ENCODE measurements at regions not wholly inside any gene's neighbourhood (a gene's known extent, or its start where the extent isn't known, plus 50 kb on each side); places are given as distances from the start of the nearest gene placed in this dataset.

GRCh38 chr9:26263478-26263877, 585.2 kb upstream of the TUSC1 start:
- no peak for TF ChIP-seq CTCF (IDR thresholded peaks at IDR 0.05; ENCODE audit: borderline replicate concordance, insufficient read depth, low read depth, low read length)
- no peak overlapping the region for H3K4me3 ChIP-seq (ENCODE audit: low read depth, low read length)

DNA sequence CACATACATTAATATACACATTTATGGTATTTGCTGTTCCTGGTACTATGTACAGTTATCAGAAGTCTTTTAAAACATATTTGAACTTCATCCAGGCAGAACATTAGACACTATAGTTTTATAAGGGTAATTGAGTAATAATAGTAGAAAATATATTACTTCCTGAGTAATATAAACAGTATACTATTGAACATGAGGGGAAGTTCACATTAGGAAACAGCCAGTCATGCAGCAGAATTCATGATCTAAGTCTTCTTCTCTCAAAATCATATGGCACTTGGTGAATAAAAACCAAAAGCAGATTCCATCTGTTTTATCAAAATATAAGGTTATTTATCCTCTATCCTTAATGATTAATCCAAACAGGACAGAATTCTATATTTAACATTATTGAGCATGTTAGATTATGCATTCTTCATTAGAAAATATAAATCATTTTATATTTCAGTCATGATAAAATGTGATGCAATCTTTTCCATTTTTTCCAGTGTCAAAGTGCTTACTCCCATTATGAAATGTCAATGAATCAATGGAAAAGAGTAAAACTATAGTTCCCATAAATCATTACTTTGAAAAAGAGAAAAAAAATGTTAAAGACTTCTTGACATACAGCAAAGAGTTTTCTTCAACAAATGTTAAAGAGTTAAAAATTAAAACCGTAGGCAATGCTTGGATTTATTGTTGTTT, 584.3 kb upstream of the TUSC1 start:
- no peak overlapping the region for H3K4me3 ChIP-seq (ENCODE audit: low read depth, low read length)
- no peak for TF ChIP-seq CTCF (IDR thresholded peaks at IDR 0.05; ENCODE audit: borderline replicate concordance, insufficient read depth, low read depth, low read length)

DNA sequence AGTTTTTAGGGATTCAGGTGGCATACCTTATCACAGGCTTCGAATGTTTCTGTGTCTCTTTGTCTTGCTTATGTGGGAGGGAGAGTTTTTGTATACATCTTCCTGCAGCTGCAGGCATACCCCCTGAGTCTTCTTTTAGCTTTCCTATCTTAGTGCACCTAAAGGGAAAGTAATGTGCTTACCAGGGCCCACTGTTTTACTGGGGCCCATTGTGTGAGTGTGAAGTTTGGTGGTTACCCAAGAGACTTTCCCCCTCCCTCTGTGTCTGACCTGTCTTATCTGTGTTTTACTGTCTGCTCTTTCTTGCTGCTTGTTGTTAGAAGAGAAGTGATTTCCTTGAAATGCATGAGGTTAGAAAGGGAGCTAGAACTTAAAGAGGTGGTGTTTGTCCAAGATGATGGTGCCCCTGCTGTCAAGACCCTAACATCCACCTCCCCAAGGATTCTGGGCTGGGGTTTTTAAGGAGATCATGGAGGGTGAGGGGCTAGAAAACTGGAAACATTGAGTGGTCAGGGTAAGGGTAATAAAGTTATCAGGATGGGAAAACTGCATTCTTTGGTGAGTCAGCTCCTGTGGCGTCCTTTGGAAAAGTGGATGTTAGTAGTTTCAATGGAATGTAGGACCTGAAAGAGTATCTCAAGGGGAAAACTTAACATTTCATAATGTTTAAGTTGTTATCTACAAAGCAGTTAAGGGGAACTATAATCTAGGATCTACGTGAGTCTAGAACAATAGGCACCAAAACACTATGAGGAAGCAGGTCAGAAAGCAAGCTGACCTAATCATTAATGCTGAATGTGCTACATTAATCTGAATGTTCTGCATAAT, 583.5 kb upstream of the TUSC1 start:
- no peak for TF ChIP-seq CTCF (IDR thresholded peaks at IDR 0.05; ENCODE audit: borderline replicate concordance, insufficient read depth, low read depth, low read length)
- H3K4me3 ChIP-seq (ENCODE audit: low read depth, low read length): no peak overlapping the region

GRCh38 chr9:26260238-26260637, 582.0 kb upstream of the TUSC1 start:
- no peak for TF ChIP-seq CTCF (IDR thresholded peaks at IDR 0.05; ENCODE audit: borderline replicate concordance, insufficient read depth, low read depth, low read length)
- no peak overlapping the region for H3K4me3 ChIP-seq (ENCODE audit: low read depth, low read length)

DNA sequence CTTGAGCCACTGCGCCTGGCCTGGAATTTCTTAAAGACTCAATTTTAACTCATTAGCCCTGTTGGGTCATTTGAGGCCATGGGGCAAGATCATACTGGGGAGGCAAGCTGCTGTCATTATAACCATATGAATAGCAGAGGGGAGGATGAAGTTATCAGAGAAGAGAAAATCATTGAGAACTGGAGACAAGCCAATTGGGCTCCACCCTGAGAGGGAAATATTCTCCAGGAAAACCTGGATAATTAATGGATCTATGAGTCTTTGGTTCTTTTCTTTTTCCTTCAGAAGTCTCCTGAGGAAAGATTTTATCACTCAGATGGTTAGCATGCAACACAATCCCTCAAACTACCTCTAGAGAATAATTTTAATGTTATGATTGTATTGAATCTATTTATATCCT, 569.6 kb upstream of the TUSC1 start:
- no peak for TF ChIP-seq CTCF (IDR thresholded peaks at IDR 0.05; ENCODE audit: borderline replicate concordance, insufficient read depth, low read depth, low read length)

GRCh38 chr9:26244661-26245451, 566.6 kb upstream of the TUSC1 start:
- TF ChIP-seq CTCF (IDR thresholded peaks at IDR 0.05; ENCODE audit: borderline replicate concordance, insufficient read depth, low read depth, low read length): no peak
- no peak overlapping the region for H3K4me3 ChIP-seq (ENCODE audit: low read depth, low read length)

More for the DNA sequence above, 569.6 kb upstream of the TUSC1 start:
- H3K4me3 ChIP-seq (ENCODE audit: low read depth, low read length): no peak overlapping the region

Data from GM12875 (cell line).